NCI-H2227 (cell line): ENCODE measurements at regions not wholly inside any gene's neighbourhood (a gene's known extent, or its start where the extent isn't known, plus 50 kb on each side); places are given as distances from the start of the nearest gene placed in this dataset.

Source experiments
- DNase-seq: peaks from one replicate; lab custom pipeline; 2025; ENCODE audit not compliant: unreplicated experiment; lab: John Stamatoyannopoulos, UW

GRCh38 chr15:98025237-98025636 lies 64.7 kb downstream of the ARRDC4 start:
- no peak for DNase-seq

- DNase-seq = no peak
Measured at GRCh38 chr15:98034731-98035130, 74.2 kb downstream of the ARRDC4 start.

DNA sequence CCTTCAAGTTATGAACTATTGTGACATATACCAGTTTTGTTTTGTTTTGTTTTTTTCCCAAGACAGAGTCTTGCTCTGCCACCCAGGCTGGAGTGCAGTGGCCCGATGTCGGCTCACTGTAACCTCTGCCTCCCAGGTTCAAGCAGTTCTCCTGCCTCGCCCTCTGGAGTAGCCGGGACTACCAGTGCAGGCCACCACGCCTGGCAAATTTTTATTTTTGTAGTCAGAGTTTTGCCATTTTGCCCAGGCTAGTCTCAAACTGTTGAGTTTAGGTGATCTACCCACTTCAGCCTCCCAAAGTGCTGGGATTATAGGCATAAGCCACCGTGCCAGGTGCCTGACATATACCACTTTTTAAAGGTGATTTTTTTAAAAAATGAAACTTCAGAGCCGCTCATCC lies 74.6 kb downstream of the ARRDC4 start:
- no peak for DNase-seq

GRCh38 chr15:98035577-98036010 lies 75.1 kb downstream of the ARRDC4 start:
- DNase-seq = no peak

- DNase-seq = no peak
Measured at GRCh38 chr15:98039596-98039995, 79.1 kb downstream of the ARRDC4 start.

GRCh38 chr15:98040146-98040545 lies 79.6 kb downstream of the ARRDC4 start:
- DNase-seq = no peak

DNA sequence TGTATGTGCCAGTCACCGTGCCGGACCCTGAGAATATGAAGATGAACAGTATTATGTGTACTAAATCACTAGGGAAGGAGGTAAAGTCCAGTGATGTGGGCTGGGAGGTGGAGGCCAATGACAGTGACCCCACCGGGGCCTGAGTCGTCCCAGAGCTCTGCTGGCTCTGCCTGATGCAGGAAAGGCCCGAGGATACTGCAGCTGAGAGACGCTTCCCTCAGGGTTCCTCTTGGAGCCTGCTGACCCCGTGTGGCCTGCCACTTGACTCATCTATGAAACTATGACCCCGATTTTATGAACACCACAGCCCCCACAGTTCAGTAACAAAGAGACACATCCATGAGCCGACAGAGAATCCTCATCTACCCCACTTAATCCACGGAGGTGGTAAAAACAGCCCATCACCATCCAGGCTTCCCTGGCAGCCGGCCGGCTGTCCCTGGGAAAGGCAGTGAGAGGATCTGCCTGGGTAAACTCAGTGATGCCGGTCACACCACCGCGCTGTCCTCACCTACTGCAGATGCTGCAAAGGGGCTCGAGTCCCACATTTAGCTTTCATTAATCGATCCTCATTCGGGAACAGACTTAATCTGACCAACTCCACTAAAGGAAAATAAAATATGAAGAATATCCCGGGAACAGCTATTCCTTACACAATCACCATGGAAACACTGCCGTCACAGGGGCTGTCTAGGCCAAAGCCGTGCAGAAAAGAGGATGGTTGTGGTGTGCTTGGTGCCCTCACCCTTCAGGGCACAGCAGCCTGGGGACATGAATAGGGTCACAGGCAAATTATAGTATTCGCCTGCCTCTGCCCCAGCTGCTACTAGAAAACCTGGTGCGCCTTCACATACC lies 82.9 kb downstream of the ARRDC4 start:
- DNase-seq = peak; percentile 13

DNA sequence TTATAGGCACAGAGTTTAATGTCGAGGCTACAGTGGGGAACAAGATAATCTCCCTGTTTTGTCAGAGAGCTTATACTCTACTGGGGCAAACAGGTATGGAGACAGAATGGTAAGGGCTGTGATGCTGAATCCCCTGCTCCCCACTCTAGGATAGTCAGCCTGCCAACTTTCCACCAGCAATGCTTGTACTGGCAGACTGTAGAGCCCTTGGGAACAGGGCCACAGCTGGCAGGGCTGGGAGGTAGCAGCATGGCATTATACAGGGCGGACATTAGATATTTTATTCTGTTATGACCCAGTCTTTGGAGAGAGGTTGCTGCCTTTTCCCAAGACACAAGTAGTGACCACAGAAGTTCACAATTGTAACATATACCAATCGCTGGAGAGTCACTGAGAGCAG lies 91.2 kb downstream of the ARRDC4 start:
- DNase-seq = no peak

DNA sequence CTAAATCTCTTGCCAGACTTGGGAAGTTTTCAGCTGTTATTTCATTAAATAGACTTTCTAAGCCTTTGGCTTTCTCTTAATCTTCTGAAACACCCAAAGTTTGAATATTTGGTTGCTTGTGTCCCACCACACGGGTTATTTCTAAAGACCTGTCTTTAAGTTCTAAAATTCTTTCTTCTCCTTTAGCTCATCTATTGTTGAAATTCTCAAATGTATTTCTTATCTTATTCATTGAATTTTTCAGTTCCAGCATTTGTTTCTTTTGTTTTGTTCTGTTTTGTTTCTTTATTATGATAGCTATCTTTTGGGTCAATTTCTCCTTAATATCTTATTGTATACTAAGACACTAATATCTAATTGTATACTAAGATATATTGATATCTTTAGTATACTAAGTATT lies 97.0 kb downstream of the ARRDC4 start:
- DNase-seq = no peak

DNA sequence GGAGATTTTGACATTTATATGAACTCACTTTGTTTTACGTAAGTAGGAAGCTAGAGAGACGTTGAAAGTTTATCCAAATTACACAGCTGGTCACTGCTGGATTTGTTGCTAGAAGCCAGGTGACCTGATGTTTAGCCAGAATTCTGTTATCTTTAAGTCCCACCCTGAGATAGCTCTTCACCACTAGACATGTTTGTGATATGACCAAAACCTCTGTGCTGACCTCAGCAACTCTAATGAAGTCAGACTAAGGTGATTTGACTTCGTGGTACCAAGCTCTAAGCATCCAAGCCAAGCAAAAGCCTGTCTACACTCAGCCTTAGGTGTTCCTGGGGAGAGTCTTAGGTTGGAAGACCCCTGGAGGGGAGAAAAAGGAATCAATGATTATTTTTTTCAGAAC lies 102.4 kb downstream of the ARRDC4 start:
- DNase-seq = no peak

GRCh38 chr15:98063315-98063714 lies 102.8 kb downstream of the ARRDC4 start:
- DNase-seq = no peak

- no peak for DNase-seq
Measured at GRCh38 chr15:98063871-98064270, 103.4 kb downstream of the ARRDC4 start.

DNA sequence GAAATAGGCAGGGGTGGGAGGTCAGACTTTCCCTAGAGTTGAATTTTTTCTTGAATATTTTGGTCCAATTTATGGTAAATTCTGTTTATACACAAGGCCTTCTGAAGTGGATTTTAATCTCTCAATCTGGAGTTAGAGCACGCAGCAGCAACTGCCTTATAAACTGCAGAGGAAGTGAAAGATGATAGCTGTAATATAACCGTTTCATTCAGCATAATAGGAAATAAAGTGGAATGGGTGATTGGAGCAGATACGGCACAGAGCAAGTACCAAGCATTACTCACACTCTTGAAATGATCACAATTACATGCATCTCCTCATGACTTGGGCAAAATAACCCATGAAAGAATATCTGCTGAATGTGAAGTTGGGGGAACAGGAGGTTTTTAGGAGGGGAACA lies 106.8 kb downstream of the ARRDC4 start:
- DNase-seq = no peak

GRCh38 chr15:98069256-98069655 lies 108.8 kb downstream of the ARRDC4 start:
- no peak for DNase-seq

DNA sequence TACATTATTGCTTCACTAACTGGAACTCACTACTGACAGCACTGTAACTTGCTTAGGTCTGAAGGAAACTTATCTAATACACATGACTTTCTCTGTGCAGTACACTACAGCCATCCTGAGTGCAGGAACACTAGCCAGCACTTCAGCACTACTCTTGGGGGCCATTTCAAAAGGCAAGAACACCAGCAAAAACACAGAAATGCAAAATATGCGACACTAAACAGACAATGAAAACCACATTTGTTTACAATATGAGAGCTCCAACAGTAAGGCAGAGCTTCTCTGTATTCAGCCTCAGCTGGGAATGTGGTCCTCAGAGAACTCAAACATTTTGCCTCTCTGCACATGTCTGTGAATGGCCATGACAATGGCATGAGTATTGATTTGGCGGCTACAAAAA lies 109.6 kb downstream of the ARRDC4 start:
- DNase-seq = no peak

DNA sequence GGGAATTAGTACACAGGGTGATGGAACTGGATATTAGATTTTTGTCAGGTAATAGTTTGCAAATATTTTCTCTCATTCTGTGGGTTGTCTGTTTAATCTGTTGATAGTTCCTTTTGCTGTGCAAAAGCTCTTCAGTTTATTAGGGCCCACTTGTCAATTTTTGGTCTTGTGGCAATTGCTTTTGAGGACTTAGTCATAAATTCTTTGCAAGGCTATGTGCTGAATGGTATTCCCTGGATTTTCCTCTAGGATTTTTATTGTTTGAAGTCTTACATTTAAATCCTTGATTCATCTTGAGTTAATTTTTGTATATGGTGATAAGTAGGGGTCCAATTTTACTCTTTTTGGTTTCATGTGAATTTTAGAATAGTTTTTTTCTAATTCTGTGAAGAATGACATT lies 111.3 kb downstream of the ARRDC4 start:
- DNase-seq = no peak

GRCh38 chr15:98075441-98075840 lies 114.9 kb downstream of the ARRDC4 start:
- DNase-seq = no peak

GRCh38 chr15:98076021-98076816 lies 115.7 kb downstream of the ARRDC4 start:
- DNase-seq = no peak

GRCh38 chr15:98077186-98077585 lies 116.7 kb downstream of the ARRDC4 start:
- DNase-seq = no peak

GRCh38 chr15:98080791-98081190 lies 120.3 kb downstream of the ARRDC4 start:
- no peak for DNase-seq

DNA sequence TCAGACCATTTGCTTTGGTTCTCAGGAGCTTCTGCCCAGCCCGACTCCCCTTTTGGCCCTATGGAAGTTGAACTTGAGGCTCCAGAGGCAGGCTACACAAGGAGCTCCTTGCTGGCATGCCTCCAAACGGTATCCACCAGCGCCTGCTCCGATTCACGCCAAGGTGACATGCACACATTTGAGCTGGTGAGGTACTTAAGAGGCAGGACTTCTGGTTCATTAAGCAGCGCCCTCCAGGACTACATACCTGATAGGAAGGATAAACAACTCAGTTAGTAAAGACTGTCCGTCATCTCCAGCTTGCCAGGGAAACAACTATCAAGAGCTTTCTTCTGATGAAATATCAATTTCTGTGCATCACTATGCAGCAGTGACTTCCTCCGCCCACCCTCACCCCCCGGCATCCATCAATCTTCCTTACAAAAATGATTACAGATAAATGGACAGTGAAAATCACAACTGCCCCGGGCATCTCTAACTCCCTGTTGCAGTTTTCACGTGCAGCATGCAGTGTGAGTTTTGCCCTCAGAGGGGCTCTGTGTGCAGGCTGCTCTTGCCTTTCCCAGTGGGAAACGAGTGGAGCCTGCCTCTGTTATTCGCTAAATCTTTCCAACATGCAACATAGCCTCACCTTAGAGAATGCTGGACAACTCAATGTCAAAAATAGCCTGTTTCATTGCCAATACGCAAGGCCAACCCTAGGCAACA lies 122.9 kb downstream of the ARRDC4 start:
- peak; percentile 12 for DNase-seq
